Adrenal gland (tissue), 9 donors: ENCODE measurements at regions not wholly inside any gene's neighbourhood (a gene's known extent, or its start where the extent isn't known, plus 50 kb on each side); places are given as distances from the start of the nearest gene placed in this dataset.
"Not testable (repeated sequence)": the region's sequence is repeated elsewhere in the genome, so short reads cannot be mapped to it uniquely, and the experiment has no call there.

ENCODE experiments used
- DNase-seq, 7 donors: peaks; one replicate each; pipeline ENCODE4 v3.0.0-alpha.2; 2019 to 2020
- H3K27ac ChIP-seq, 5 donors: fragments of 200-600 bp; sonication (generic) in 4 of 5; 1 replicate in 3 of 5; 2 replicates in 2 of 5; pipeline versions ENCODE4 v1.5.1 to v1.8.0; 2016 to 2020; ENCODE audit warnings: mild to moderate bottlenecking in 1 of 5
- H3K27me3 ChIP-seq: fragments of 200-600 bp; 2 replicates; pipeline ENCODE4 v1.8.0; 2021
- H3K36me3 ChIP-seq, 2 donors: fragments of 200-600 bp; replicated peaks in 1 of 2; 1 replicate in 1 of 2; 2 replicates in 1 of 2; pipeline versions ENCODE4 v1.5.1 to v1.8.0; 2018 to 2022
- H3K4me1 ChIP-seq, 2 donors: fragments of 200-600 bp; replicated peaks in 1 of 2; 1 replicate in 1 of 2; 2 replicates in 1 of 2; pipeline versions ENCODE4 v1.5.1 to v1.8.0; 2018 to 2021
- H3K4me3 ChIP-seq, 4 donors: fragments of 200-600 bp; sonication (generic) in 3 of 4; one replicate each; pipeline ENCODE4 v1.5.1; 2016 to 2018
- H3K9me3 ChIP-seq, 3 donors: fragments of 200-600 bp; sonication (generic) in 1 of 3; replicated peaks in 1 of 3; 1 replicate in 2 of 3; 2 replicates in 1 of 3; pipeline versions ENCODE4 v1.5.1 to v1.8.0; 2016 to 2021
- CTCF ChIP-seq, 6 experiments: fragments of 450-650 bp in 4 of 6; fragments of 200-600 bp in 2 of 6; sonication (generic) in 1 of 6; IDR thresholded peaks; 1 replicate in 5 of 6; 2 replicates in 1 of 6; pipeline versions ENCODE4 v1.5.1 to v1.8.0; 2016 to 2021; ENCODE audit warnings: antibody characterized with exemption in 6 of 6, mild to moderate bottlenecking in 2 of 6, moderate library complexity in 1 of 6
- POLR2A ChIP-seq, 2 donors: fragments of 450-650 bp; IDR thresholded peaks; one replicate each; pipeline ENCODE4 v1.6.1; 2017; ENCODE audit warnings: antibody characterized with exemption in 2 of 2, mild to moderate bottlenecking in 2 of 2, moderate library complexity in 1 of 2
- WGBS, 4 donors: extraction: QIAGEN DNeasy Blood & Tissue Kit in 2 of 4; methylation state at CpG; one replicate each; pipeline versions ENCODE4 v1.1.5 to v1.1.7; 2013 to 2017; 5-methylcytosine and 5-hydroxymethylcytosine counted together
- intact Hi-C, 2 donors: fragments of 100-400 bp; cut with DNase I; formaldehyde crosslinking; loops; one replicate each; pipeline versions ENCODE4 v1.14.1 to v1.15.0; 2022 to 2023
- donor health status: healthy with polysubstance abuse.
- donor health status: Bipolar disorder and iron deficiency.
- donor health status: DM: yes; HTN: yes; CAD: no.
- donor health status: DM: no; HTN: no; CAD: no.
- donor health status: DM: no; HTN: no; CAD: no.

GRCh38 chrX:65195621-65196020 lies 219.4 kb upstream of the ZC4H2 start:
- Histone ChIP-seq H3K27me3 (no peaks in the 10 kb centered on the region), H3K36me3 (no peaks in the 10 kb centered on the region), H3K9me3 (no peaks in the 10 kb centered on the region), H3K4me3 (no peak overlapping the region), H3K27ac (no peak overlapping the region), H3K4me1 (no peaks in the 10 kb centered on the region)
- no peak for DNase-seq
- WGBS, 4 donors, result 17 to 23% (median 20%) methylated on average over 1 of the region's 1 CpG; no CpG with 5 or more reads in 1 of the 4 donors
- intact Hi-C loops, result no loop called here
- TF ChIP-seq CTCF (IDR thresholded peaks at IDR 0.05) (no peak), POLR2A (IDR thresholded peaks at IDR 0.05) (no peak)

GRCh38 chrX:65194547-65194946 lies 218.3 kb upstream of the ZC4H2 start:
- TF ChIP-seq CTCF (IDR thresholded peaks at IDR 0.05), result no peak
- TF ChIP-seq POLR2A (IDR thresholded peaks at IDR 0.05), result no peak
- Histone ChIP-seq H3K4me3 (no peak overlapping the region), H3K4me1 (no peaks in the 10 kb centered on the region), H3K27me3 (no peaks in the 10 kb centered on the region), H3K27ac (no peak overlapping the region), H3K36me3 (no peaks in the 10 kb centered on the region), H3K9me3 (no peaks in the 10 kb centered on the region)
- WGBS, 4 donors, result 69 to 85% (median 79%) methylated on average over 5 of the region's 5 CpGs
- intact Hi-C loops, result no loop called here
- DNase-seq, result no peak

GRCh38 chrX:65163325-65163724 lies 187.1 kb upstream of the ZC4H2 start:
- H3K9me3 ChIP-seq, H3K27me3 ChIP-seq, DNase-seq, intact Hi-C loops, H3K4me1 ChIP-seq, H3K4me3 ChIP-seq, H3K36me3 ChIP-seq, H3K27ac ChIP-seq: not testable (repeated sequence)
- WGBS, 4 donors, result 83 to 100% (median 88%) methylated on average over 2 to 10 of the region's 10 CpGs

- H3K27ac ChIP-seq, result no peak overlapping the region
- 84 to 91% (median 88%) methylated on average over 2 to 5 of the region's 5 CpGs; no CpG with 5 or more reads in 1 of the 4 donors for WGBS, 4 donors
- TF ChIP-seq CTCF (IDR thresholded peaks at IDR 0.05), result no peak
- H3K4me1 ChIP-seq, result no peaks in the 10 kb centered on the region
- no peaks in the 10 kb centered on the region for H3K27me3 ChIP-seq
- intact Hi-C loops, result no loop called here
- H3K36me3 ChIP-seq, result no peaks in the 10 kb centered on the region
- DNase-seq, result no peak
- H3K9me3 ChIP-seq, result no peaks in the 10 kb centered on the region
- H3K4me3 ChIP-seq, result no peak overlapping the region
These were observed 172.0 kb upstream of the ZC4H2 start for GRCh38 chrX:65148232-65148631.

- Histone ChIP-seq H3K4me3 (no peak overlapping the region), H3K9me3 (no peaks in the 10 kb centered on the region), H3K36me3 (no peaks in the 10 kb centered on the region), H3K4me1 (no peaks in the 10 kb centered on the region), H3K27ac (no peak overlapping the region), H3K27me3 (no peaks in the 10 kb centered on the region)
- intact Hi-C loops, result no loop called here
- WGBS, 4 donors, result 50 to 60% (median 52%) methylated on average over 1 of the region's 1 CpG
- no peak for TF ChIP-seq CTCF (IDR thresholded peaks at IDR 0.05)
- no peak for TF ChIP-seq POLR2A (IDR thresholded peaks at IDR 0.05)
- DNase-seq, result no peak
These were observed 160.2 kb upstream of the ZC4H2 start for GRCh38 chrX:65136424-65136823.
